ENCODE measurements at regions not wholly inside any gene's neighbourhood (a gene's known extent, or its start where the extent isn't known, plus 50 kb on each side); places are given as distances from the start of the nearest gene placed in this dataset.

GRCh38 chr18:43192408-43192807 is 76.9 kb upstream of the RIT2 start:
- BruUV-seq (replicated peaks), result no TSS peak
- Mint-ChIP-seq H3K27me3 (ENCODE audit: unreplicated experiment) (no peaks in the 10 kb centered on the region), H3K4me1 (ENCODE audit: low read depth, unreplicated experiment) (no peaks in the 10 kb centered on the region), H3K4me3 (ENCODE audit: low read depth, unreplicated experiment) (no peak overlapping the region), H3K36me3 (ENCODE audit: insufficient read depth, unreplicated experiment) (no peaks in the 10 kb centered on the region), H3K27ac (ENCODE audit: unreplicated experiment) (no peak overlapping the region), H3K9me3 (ENCODE audit: low read depth, unreplicated experiment) (peaks cover 5% of the 10 kb centered on the region)
- CTCF ChIA-PET, result no interaction called here
- no peak for DNase-seq
- intact Hi-C loops (cut with micrococcal nuclease; ENCODE audit: unreplicated experiment), result no loop called here
- TF ChIP-seq CTCF (IDR thresholded peaks at IDR 0.05; ENCODE audit: unreplicated experiment), result no peak

- intact Hi-C loops (cut with micrococcal nuclease; ENCODE audit: unreplicated experiment), result no loop called here
- H3K27ac Mint-ChIP-seq (ENCODE audit: unreplicated experiment), result no peak overlapping the region
- H3K4me1 Mint-ChIP-seq (ENCODE audit: low read depth, unreplicated experiment), result no peaks in the 10 kb centered on the region
- no TSS peak for BruUV-seq (replicated peaks)
- H3K36me3 Mint-ChIP-seq (ENCODE audit: insufficient read depth, unreplicated experiment), result no peaks in the 10 kb centered on the region
- TF ChIP-seq CTCF (IDR thresholded peaks at IDR 0.05; ENCODE audit: unreplicated experiment), result no peak
- CTCF ChIA-PET, result no interaction called here
- no peak for DNase-seq
- H3K9me3 Mint-ChIP-seq (ENCODE audit: low read depth, unreplicated experiment), result peaks cover 7% of the 10 kb centered on the region
- no peak overlapping the region for H3K4me3 Mint-ChIP-seq (ENCODE audit: low read depth, unreplicated experiment)
- no peaks in the 10 kb centered on the region for H3K27me3 Mint-ChIP-seq (ENCODE audit: unreplicated experiment)
These were observed 66.2 kb upstream of the RIT2 start for GRCh38 chr18:43181711-43182110.

- CTCF ChIA-PET, result no interaction called here
- TF ChIP-seq CTCF (IDR thresholded peaks at IDR 0.05; ENCODE audit: unreplicated experiment), result no peak
- Mint-ChIP-seq H3K27me3 (ENCODE audit: unreplicated experiment) (no peaks in the 10 kb centered on the region), H3K9me3 (ENCODE audit: low read depth, unreplicated experiment) (peaks cover 9% of the 10 kb centered on the region), H3K4me3 (ENCODE audit: low read depth, unreplicated experiment) (no peak overlapping the region), H3K4me1 (ENCODE audit: low read depth, unreplicated experiment) (no peaks in the 10 kb centered on the region), H3K36me3 (ENCODE audit: insufficient read depth, unreplicated experiment) (no peaks in the 10 kb centered on the region), H3K27ac (ENCODE audit: unreplicated experiment) (no peak overlapping the region)
- DNase-seq, result no peak
- intact Hi-C loops (cut with micrococcal nuclease; ENCODE audit: unreplicated experiment), result no loop called here
- BruUV-seq (replicated peaks), result no TSS peak
These were observed 65.3 kb upstream of the RIT2 start for GRCh38 chr18:43180814-43181213.

GRCh38 chr18:43175257-43175656 is 59.8 kb upstream of the RIT2 start:
- CTCF ChIA-PET, result no interaction called here
- no peaks in the 10 kb centered on the region for H3K4me1 Mint-ChIP-seq (ENCODE audit: low read depth, unreplicated experiment)
- BruUV-seq (replicated peaks), result no TSS peak
- H3K36me3 Mint-ChIP-seq (ENCODE audit: insufficient read depth, unreplicated experiment), result no peaks in the 10 kb centered on the region
- no peak for TF ChIP-seq CTCF (IDR thresholded peaks at IDR 0.05; ENCODE audit: unreplicated experiment)
- DNase-seq, result no peak
- intact Hi-C loops (cut with micrococcal nuclease; ENCODE audit: unreplicated experiment), result no loop called here
- H3K27me3 Mint-ChIP-seq (ENCODE audit: unreplicated experiment), result no peaks in the 10 kb centered on the region
- H3K9me3 Mint-ChIP-seq (ENCODE audit: low read depth, unreplicated experiment), result peaks cover 15% of the 10 kb centered on the region
- H3K27ac Mint-ChIP-seq (ENCODE audit: unreplicated experiment), result no peak overlapping the region
- H3K4me3 Mint-ChIP-seq (ENCODE audit: low read depth, unreplicated experiment), result no peak overlapping the region

- Mint-ChIP-seq H3K27ac (ENCODE audit: unreplicated experiment) (no peak overlapping the region), H3K36me3 (ENCODE audit: insufficient read depth, unreplicated experiment) (no peaks in the 10 kb centered on the region), H3K4me3 (ENCODE audit: low read depth, unreplicated experiment) (no peak overlapping the region), H3K27me3 (ENCODE audit: unreplicated experiment) (no peaks in the 10 kb centered on the region), H3K4me1 (ENCODE audit: low read depth, unreplicated experiment) (no peaks in the 10 kb centered on the region), H3K9me3 (ENCODE audit: low read depth, unreplicated experiment) (peaks cover 11% of the 10 kb centered on the region)
- no TSS peak for BruUV-seq (replicated peaks)
- intact Hi-C loops (cut with micrococcal nuclease; ENCODE audit: unreplicated experiment), result no loop called here
- TF ChIP-seq CTCF (IDR thresholded peaks at IDR 0.05; ENCODE audit: unreplicated experiment), result no peak
- DNase-seq, result no peak
- CTCF ChIA-PET, result no interaction called here
These were observed 55.1 kb upstream of the RIT2 start for GRCh38 chr18:43170586-43170985.

All from Calu3 (cell line).